Endothelial cell of umbilical vein (primary cell): ENCODE measurements at regions not wholly inside any gene's neighbourhood (a gene's known extent, or its start where the extent isn't known, plus 50 kb on each side); places are given as distances from the start of the nearest gene placed in this dataset.

Source experiments
- BruUV-seq: library from RNA; stranded (reverse); fragments of 400-500 nt; replicated peaks from 2 replicates; lab custom pipeline; 2021; lab: Mats Ljungman, UMichigan
- CTCF ChIA-PET: fragments of 300-600, 350-600 bp; sonication (Branson Sonifier 250); formaldehyde crosslinking; loops from one replicate; lab custom pipeline; 2021; ENCODE audit warnings: antibody characterized with exemption, inconsistent platforms; lab: Charles Lee
- POLR2A ChIA-PET: fragments of 300-600, 350-600 bp; sonication (Branson Sonifier 250); formaldehyde crosslinking; loops from one replicate; lab custom pipeline; 2021; ENCODE audit warnings: antibody characterized with exemption, inconsistent platforms; lab: Charles Lee
- DNase-seq: peaks from one replicate; pipeline ENCODE4 v3.0.0-alpha.2; 2011; ENCODE audit warnings: low read depth, low spot score
- FAIRE-seq: peaks from 2 replicates; lab custom pipeline; 2011; peaks lifted over from hg19 to GRCh38; lab: Jason Lieb, UNC
- H2AFZ ChIP-seq: 2 replicates; pipeline ENCODE4 v1.6.0; 2012; ENCODE audit warnings: low read depth, low read length, control low read depth, inconsistent platforms
- H3K27ac ChIP-seq: 2 replicates; pipeline ENCODE4 v1.5.1; 2011; ENCODE audit warnings: low read depth, mild to moderate bottlenecking, control low read depth, low read length, moderate library complexity; ENCODE audit not compliant: insufficient read depth
- H3K27me3 ChIP-seq, 2 experiments: 2 replicates each; pipeline versions ENCODE4 v1.6.0 to v1.6.1; 2011; ENCODE audit warnings: low read length in 2 of 2, mixed read lengths in 1 of 2; ENCODE audit not compliant: control insufficient read depth in 2 of 2, insufficient read depth in 2 of 2
- H3K36me3 ChIP-seq, 2 experiments: 2 replicates in 1 of 2; 3 replicates in 1 of 2; pipeline ENCODE4 v1.5.1; 2011; ENCODE audit warnings: low read length in 2 of 2, mild to moderate bottlenecking in 1 of 2, moderate library complexity in 1 of 2; ENCODE audit not compliant: control insufficient read depth in 2 of 2, insufficient read depth in 2 of 2; ENCODE audit errors: extremely low read depth in 1 of 2
- H3K4me1 ChIP-seq: 3 replicates; pipeline ENCODE4 v1.5.1; 2011; ENCODE audit warnings: mild to moderate bottlenecking, low read length; ENCODE audit not compliant: control insufficient read depth, insufficient read depth; ENCODE audit errors: extremely low read depth
- H3K4me2 ChIP-seq: 2 replicates; pipeline ENCODE4 v1.6.1; 2011; ENCODE audit warnings: low read length, control low read depth, mixed read lengths; ENCODE audit not compliant: insufficient read depth
- H3K4me3 ChIP-seq, 3 experiments: fragments of 200-600 bp in 1 of 3; sonication (generic), shearing (Covaris generic) in 1 of 3; replicated peaks in 1 of 3; 2 replicates each; pipeline ENCODE4 v1.5.1; 2011 to 2016; ENCODE audit warnings: control low read depth in 3 of 3, low read length in 3 of 3, mild to moderate bottlenecking in 2 of 3, inconsistent platforms in 1 of 3, low read depth in 1 of 3, moderate library complexity in 1 of 3; ENCODE audit not compliant: insufficient read depth in 1 of 3
- H3K79me2 ChIP-seq: 2 replicates; pipeline ENCODE4 v1.6.0; 2012; ENCODE audit warnings: low read length, inconsistent platforms; ENCODE audit not compliant: control insufficient read depth, insufficient read depth
- H3K9ac ChIP-seq: replicated peaks from 2 replicates; pipeline ENCODE3; 2011; ENCODE audit warnings: low read length, control low read depth; ENCODE audit not compliant: insufficient read depth; ENCODE audit errors: extremely low read depth
- H3K9me1 ChIP-seq: replicated peaks from 3 replicates; pipeline ENCODE4 v1.6.0; 2011; ENCODE audit warnings: mild to moderate bottlenecking, low read length; ENCODE audit not compliant: control insufficient read depth, insufficient read depth; ENCODE audit errors: extremely low read depth
- H3K9me3 ChIP-seq: replicated peaks from 2 replicates; pipeline ENCODE4 v1.5.1; 2012; ENCODE audit warnings: low read length, inconsistent platforms; ENCODE audit not compliant: control insufficient read depth, insufficient read depth
- H4K20me1 ChIP-seq: replicated peaks from 2 replicates; pipeline ENCODE3; 2011; ENCODE audit warnings: mild to moderate bottlenecking, low read length; ENCODE audit not compliant: control insufficient read depth, insufficient read depth; ENCODE audit errors: extremely low read depth
- CTCF ChIP-seq, 2 donors: IDR thresholded peaks; 1 replicate in 1 of 2; 2 replicates in 1 of 2; pipeline ENCODE4 v1.5.1; 2011; ENCODE audit warnings: low read length in 2 of 2, mild to moderate bottlenecking in 2 of 2, moderate library complexity in 2 of 2, control low read depth in 1 of 2, inconsistent platforms in 1 of 2, low read depth in 1 of 2; ENCODE audit not compliant: insufficient read depth in 1 of 2; ENCODE audit errors: extremely low read depth in 1 of 2
- FOS ChIP-seq: IDR thresholded peaks from 2 replicates; pipeline ENCODE4 v1.6.1; 2011; ENCODE audit warnings: mild to moderate bottlenecking, low read length, moderate library complexity, borderline replicate concordance; ENCODE audit not compliant: insufficient read depth
- JUN ChIP-seq: IDR thresholded peaks from 2 replicates; pipeline ENCODE4 v1.6.1; 2011; ENCODE audit warnings: borderline replicate concordance, low read depth; ENCODE audit not compliant: insufficient read length, insufficient read depth
- POLR2AphosphoS5 ChIP-seq: IDR thresholded peaks from 2 replicates; pipeline ENCODE4 v1.6.1; 2012; ENCODE audit warnings: low read depth, mild to moderate bottlenecking, control low read depth, low read length, moderate library complexity; ENCODE audit not compliant: insufficient read depth
- dilution Hi-C: fragments of 300-500 bp; cut with MboI; formaldehyde crosslinking; loops from one replicate; pipeline ENCODE4 v1.15.0; 2019; ENCODE audit warnings: low sequenced_read_pairs; ENCODE audit not compliant: extremely low pct_ligation_motif_present
- intact Hi-C: fragments of 100-400 bp; cut with micrococcal nuclease; formaldehyde crosslinking; loops from one replicate; pipeline ENCODE4 v1.10.0; 2022

- TF ChIP-seq CTCF (IDR thresholded peaks at IDR 0.05; ENCODE audit: extremely low read depth in 1 of 2, insufficient read depth in 1 of 2, low read depth in 1 of 2, low read length in 2 of 2), result no peak
- no peak for TF ChIP-seq POLR2AphosphoS5
- peak; percentile 17 for TF ChIP-seq JUN
- TF ChIP-seq FOS, result peak; percentile 83
- Histone ChIP-seq H3K9me3 (no peaks in the 10 kb centered on the region), H3K4me1 (peaks cover 21% of the 10 kb centered on the region), H3K9me1 (no peaks in the 10 kb centered on the region), H3K27me3 (no peaks in the 10 kb centered on the region), H3K36me3 (no peaks in the 10 kb centered on the region), H3K9ac (no peak overlapping the region), H3K4me3 (no peak overlapping the region), H3K79me2 (no peaks in the 10 kb centered on the region), H3K4me2 (no peak overlapping the region), H4K20me1 (no peaks in the 10 kb centered on the region), H3K27ac (no peak overlapping the region), H2AFZ (peak overlapping the region; percentile 81)
- POLR2A ChIA-PET, result no interaction called here
- BruUV-seq, result no TSS peak
- intact Hi-C loops (no loop called here), dilution Hi-C loops (no loop called here)
- DNase-seq (peak; percentile 22), FAIRE-seq (no peak)
- CTCF ChIA-PET, result no interaction called here
Observed at GRCh38 chr18:56286775-56287325, 351.5 kb downstream of the TXNL1 start.

- Histone ChIP-seq H3K4me3 (no peak overlapping the region), H3K4me1 (peaks cover 8% of the 10 kb centered on the region), H2AFZ (no peak overlapping the region), H3K79me2 (no peaks in the 10 kb centered on the region), H3K27me3 (no peaks in the 10 kb centered on the region), H3K9me3 (no peaks in the 10 kb centered on the region), H4K20me1 (no peaks in the 10 kb centered on the region), H3K36me3 (no peaks in the 10 kb centered on the region), H3K27ac (no peak overlapping the region), H3K9me1 (no peaks in the 10 kb centered on the region), H3K9ac (no peak overlapping the region), H3K4me2 (no peak overlapping the region)
- BruUV-seq, result no TSS peak
- FAIRE-seq (no peak), DNase-seq (no peak)
- ChIA-PET POLR2A (no interaction called here), CTCF (no interaction called here)
- intact Hi-C loops, result no loop called here
- dilution Hi-C loops, result no loop called here
- TF ChIP-seq POLR2AphosphoS5 (no peak), CTCF (IDR thresholded peaks at IDR 0.05; ENCODE audit: extremely low read depth in 1 of 2, insufficient read depth in 1 of 2, low read depth in 1 of 2, low read length in 2 of 2) (no peak)
Observed at GRCh38 chr18:56285387-56286065, 352.9 kb downstream of the TXNL1 start.
